Body of pancreas (tissue), 4 donors: ENCODE measurements at regions not wholly inside any gene's neighbourhood (a gene's known extent, or its start where the extent isn't known, plus 50 kb on each side); places are given as distances from the start of the nearest gene placed in this dataset.
"Not testable (repeated sequence)": the region's sequence is repeated elsewhere in the genome, so short reads cannot be mapped to it uniquely, and the experiment has no call there.

Source experiments
- ATAC-seq: fragments of 150-250 bp; one replicate; pipeline ENCODE4 v1.9.1; 2016
- DNase-seq, 4 donors: peaks; one replicate each; pipeline ENCODE4 v3.0.0-alpha.2; 2019
- H3K27ac ChIP-seq, 4 donors: fragments of 200-600 bp; sonication (generic); 1 replicate in 3 of 4; 2 replicates in 1 of 4; pipeline versions ENCODE4 v1.5.1 to v1.6.1; 2016 to 2019; ENCODE audit warnings: mild to moderate bottlenecking in 1 of 4, mixed read lengths in 1 of 4, moderate library complexity in 1 of 4
- H3K27me3 ChIP-seq, 2 donors: fragments of 200-600 bp; sonication (generic); one replicate each; pipeline ENCODE4 v1.6.0; 2016; ENCODE audit warnings: mild to moderate bottlenecking in 1 of 2
- H3K36me3 ChIP-seq, 2 donors: fragments of 200-600 bp; sonication (generic); replicated peaks in 1 of 2; 2 replicates each; pipeline ENCODE4 v1.5.1; 2016; ENCODE audit warnings: low read depth in 2 of 2; ENCODE audit not compliant: insufficient read depth in 1 of 2
- H3K4me1 ChIP-seq: fragments of 200-600 bp; sonication (generic); one replicate; pipeline ENCODE4 v1.6.0; 2016
- H3K4me3 ChIP-seq, 2 donors: fragments of 200-600 bp; sonication (generic); 1 replicate in 1 of 2; 2 replicates in 1 of 2; pipeline ENCODE4 v1.5.1; 2016 to 2019
- H3K9me3 ChIP-seq, 3 donors: fragments of 200-600 bp; sonication (generic); 1 replicate in 2 of 3; 2 replicates in 1 of 3; pipeline ENCODE4 v1.5.1; 2016
- POLR2A ChIP-seq, 3 donors: fragments of 450-650 bp; IDR thresholded peaks; one replicate each; pipeline ENCODE4 v1.6.1; 2016; ENCODE audit warnings: antibody characterized with exemption in 3 of 3, mild to moderate bottlenecking in 2 of 3
- WGBS, 2 donors: methylation state at CpG; one replicate each; pipeline ENCODE4 v1.1.5; 2017; 5-methylcytosine and 5-hydroxymethylcytosine counted together
- intact Hi-C: fragments of 100-400 bp; cut with DNase I; formaldehyde crosslinking; loops from one replicate; pipeline ENCODE4 v1.15.1; 2023
- TF ChIP-seq, protein P1 (sequence below), 7 experiments: fragments of 450-650 bp in 4 of 7; fragments of 200-600 bp in 3 of 7; sonication (generic) in 3 of 7; IDR thresholded peaks; one replicate each; pipeline ENCODE4 v1.5.1; 2016 to 2019; ENCODE audit warnings: antibody characterized with exemption in 7 of 7

- Histone ChIP-seq H3K9me3 (no peaks in the 10 kb centered on the region), H3K4me3 (no peak overlapping the region), H3K27ac (no peak overlapping the region), H3K27me3 (no peaks in the 10 kb centered on the region), H3K4me1 (no peaks in the 10 kb centered on the region), H3K36me3 (no peaks in the 10 kb centered on the region)
- no peak for ATAC-seq
- intact Hi-C loops, result no loop called here
- no peak for DNase-seq
- no peak for TF ChIP-seq POLR2A (IDR thresholded peaks at IDR 0.05)
- TF ChIP-seq, protein P1, sequence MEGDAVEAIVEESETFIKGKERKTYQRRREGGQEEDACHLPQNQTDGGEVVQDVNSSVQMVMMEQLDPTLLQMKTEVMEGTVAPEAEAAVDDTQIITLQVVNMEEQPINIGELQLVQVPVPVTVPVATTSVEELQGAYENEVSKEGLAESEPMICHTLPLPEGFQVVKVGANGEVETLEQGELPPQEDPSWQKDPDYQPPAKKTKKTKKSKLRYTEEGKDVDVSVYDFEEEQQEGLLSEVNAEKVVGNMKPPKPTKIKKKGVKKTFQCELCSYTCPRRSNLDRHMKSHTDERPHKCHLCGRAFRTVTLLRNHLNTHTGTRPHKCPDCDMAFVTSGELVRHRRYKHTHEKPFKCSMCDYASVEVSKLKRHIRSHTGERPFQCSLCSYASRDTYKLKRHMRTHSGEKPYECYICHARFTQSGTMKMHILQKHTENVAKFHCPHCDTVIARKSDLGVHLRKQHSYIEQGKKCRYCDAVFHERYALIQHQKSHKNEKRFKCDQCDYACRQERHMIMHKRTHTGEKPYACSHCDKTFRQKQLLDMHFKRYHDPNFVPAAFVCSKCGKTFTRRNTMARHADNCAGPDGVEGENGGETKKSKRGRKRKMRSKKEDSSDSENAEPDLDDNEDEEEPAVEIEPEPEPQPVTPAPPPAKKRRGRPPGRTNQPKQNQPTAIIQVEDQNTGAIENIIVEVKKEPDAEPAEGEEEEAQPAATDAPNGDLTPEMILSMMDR (IDR thresholded peaks at IDR 0.05), result no peak
- 80 to 92% methylated on average over 1 to 3 of the region's 3 CpGs for WGBS, 2 donors
Observed at GRCh38 chr6:109875973-109876372, 102.1 kb upstream of the GPR6 start.

DNA sequence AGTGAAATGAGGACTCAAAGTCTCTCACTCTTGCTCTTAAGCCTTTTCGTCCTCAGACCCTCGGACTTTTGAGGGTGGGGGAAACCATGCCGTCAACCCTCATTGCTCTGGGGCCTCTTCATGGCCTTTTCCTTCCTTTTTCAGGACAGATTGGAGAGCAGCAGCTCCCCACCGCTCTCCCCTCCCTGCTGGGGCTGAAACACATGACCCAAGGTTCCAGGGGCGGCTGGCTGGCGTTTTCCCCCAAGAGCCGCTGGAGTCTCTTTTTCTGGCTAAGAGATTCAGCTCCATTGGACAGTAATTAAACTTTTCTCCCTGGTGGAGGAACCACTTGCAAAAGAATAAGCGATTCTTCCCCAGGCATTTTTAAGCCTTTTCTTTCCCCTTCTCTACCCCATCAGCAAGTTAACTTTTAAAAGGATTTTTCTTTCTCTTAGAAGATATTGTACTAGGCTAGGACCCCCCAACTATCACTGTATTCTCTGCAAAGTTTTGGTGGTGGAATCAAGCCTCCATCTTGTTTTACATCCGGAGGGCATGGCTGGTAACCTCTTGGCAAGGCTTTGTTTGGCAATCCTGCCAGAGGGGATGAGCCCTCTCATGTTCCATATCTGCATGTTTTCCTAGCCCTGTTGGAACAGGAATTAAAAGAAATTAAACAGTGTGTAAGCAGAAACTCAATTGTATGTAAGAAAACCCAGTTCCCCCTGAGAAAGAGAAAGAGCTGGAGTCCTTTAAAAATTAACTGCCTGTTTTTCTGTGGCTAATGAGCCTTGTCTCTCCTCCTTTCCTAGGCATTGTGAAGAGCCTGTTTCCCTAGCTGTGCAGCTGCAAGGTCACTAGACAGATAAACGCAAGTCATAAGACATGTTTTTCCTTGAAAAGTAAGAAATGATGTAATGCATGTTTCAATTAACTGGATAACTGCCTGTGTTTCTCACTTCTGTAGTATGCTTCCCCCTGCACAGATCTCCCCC lies 100.8 kb upstream of the GPR6 start:
- no peak overlapping the region for H3K4me3 ChIP-seq
- DNase-seq (no peak), ATAC-seq (no peak)
- no peaks in the 10 kb centered on the region for H3K9me3 ChIP-seq
- no peaks in the 10 kb centered on the region for H3K27me3 ChIP-seq
- H3K27ac ChIP-seq, result no peak overlapping the region
- H3K36me3 ChIP-seq, result no peaks in the 10 kb centered on the region
- intact Hi-C loops, result no loop called here
- no peak for TF ChIP-seq POLR2A (IDR thresholded peaks at IDR 0.05)
- TF ChIP-seq, protein P1 (IDR thresholded peaks at IDR 0.05), result no peak
- 68 to 74% methylated on average over 10 of the region's 10 CpGs for WGBS, 2 donors
- H3K4me1 ChIP-seq, result no peaks in the 10 kb centered on the region

DNA sequence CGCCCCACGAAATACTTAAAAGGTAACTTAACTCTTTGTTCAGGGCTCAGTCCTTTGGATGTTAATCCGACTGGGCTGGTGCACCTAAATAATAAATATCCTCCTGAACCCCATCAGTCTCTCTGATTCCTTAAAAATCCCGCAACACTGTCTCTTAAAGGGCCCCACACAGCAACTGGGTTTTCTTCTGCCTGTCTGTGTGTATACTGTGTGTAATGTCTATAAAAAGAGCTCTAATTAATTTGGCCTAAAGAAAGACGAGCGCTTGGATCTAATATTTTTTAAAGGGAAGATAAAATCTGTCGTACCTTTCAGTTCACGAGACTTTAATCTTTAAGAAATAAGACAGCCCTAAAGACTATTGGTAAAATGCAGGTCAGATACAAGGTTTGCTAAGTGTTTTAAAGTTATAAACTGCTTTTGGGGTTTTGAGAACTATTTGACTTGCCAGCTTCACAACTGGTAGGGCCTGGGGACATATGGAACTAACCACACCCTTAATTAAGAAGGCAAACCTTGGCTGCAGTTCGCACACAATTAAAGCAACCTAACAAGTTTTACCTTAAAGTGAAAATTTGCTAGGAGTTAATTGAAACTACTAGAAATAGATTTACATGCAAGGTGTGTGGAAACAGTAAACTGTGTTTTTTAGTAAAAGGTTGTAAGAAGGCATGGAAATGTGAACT lies 100.0 kb upstream of the GPR6 start:
- H3K9me3 ChIP-seq, intact Hi-C loops, H3K4me1 ChIP-seq, H3K36me3 ChIP-seq, ATAC-seq, DNase-seq, H3K27me3 ChIP-seq, H3K4me3 ChIP-seq, H3K27ac ChIP-seq: not testable (repeated sequence)
- 77 to 87% methylated on average over 9 of the region's 9 CpGs for WGBS, 2 donors

DNA sequence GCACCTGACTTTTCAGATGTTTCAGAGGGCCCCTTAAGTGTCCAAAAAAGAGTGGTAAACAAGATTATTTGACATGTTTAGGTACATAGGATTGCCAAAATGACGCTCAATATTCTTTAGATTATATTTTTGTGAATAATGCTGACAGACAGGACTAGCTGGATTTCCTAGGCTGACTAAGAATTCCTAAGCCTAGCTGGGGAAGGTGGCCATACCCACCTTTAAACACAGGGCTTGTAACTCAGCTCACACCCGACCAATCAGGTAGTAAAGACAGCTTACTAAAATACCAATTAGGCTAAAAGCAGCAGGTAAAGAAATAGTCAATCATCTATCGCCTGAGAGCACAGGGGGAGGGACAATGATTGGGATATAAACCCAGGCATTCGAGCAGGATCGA lies 99.0 kb upstream of the GPR6 start:
- H3K4me3 ChIP-seq, H3K4me1 ChIP-seq, DNase-seq, H3K36me3 ChIP-seq, H3K27ac ChIP-seq, H3K9me3 ChIP-seq, ATAC-seq, H3K27me3 ChIP-seq, intact Hi-C loops: not testable (repeated sequence)
- 56 to 70% methylated on average over 5 of the region's 5 CpGs for WGBS, 2 donors

GRCh38 chr6:109879521-109879920 lies 98.6 kb upstream of the GPR6 start:
- Histone ChIP-seq H3K4me1 (no peaks in the 10 kb centered on the region), H3K36me3 (no peaks in the 10 kb centered on the region), H3K4me3 (no peak overlapping the region), H3K9me3 (no peaks in the 10 kb centered on the region), H3K27me3 (no peaks in the 10 kb centered on the region), H3K27ac (no peak overlapping the region)
- no peak for ATAC-seq
- TF ChIP-seq, protein P1 (IDR thresholded peaks at IDR 0.05), result no peak
- no peak for TF ChIP-seq POLR2A (IDR thresholded peaks at IDR 0.05)
- WGBS, 2 donors, result 86 to 90% methylated on average over 15 of the region's 15 CpGs
- intact Hi-C loops, result no loop called here
- no peak for DNase-seq

GRCh38 chr6:109881069-109881468 lies 97.0 kb upstream of the GPR6 start:
- 90 to 93% methylated on average over 16 to 17 of the region's 19 CpGs for WGBS, 2 donors
- DNase-seq, H3K9me3 ChIP-seq, H3K4me3 ChIP-seq, intact Hi-C loops, H3K4me1 ChIP-seq, H3K27me3 ChIP-seq, ATAC-seq, H3K36me3 ChIP-seq, H3K27ac ChIP-seq: not testable (repeated sequence)

DNA sequence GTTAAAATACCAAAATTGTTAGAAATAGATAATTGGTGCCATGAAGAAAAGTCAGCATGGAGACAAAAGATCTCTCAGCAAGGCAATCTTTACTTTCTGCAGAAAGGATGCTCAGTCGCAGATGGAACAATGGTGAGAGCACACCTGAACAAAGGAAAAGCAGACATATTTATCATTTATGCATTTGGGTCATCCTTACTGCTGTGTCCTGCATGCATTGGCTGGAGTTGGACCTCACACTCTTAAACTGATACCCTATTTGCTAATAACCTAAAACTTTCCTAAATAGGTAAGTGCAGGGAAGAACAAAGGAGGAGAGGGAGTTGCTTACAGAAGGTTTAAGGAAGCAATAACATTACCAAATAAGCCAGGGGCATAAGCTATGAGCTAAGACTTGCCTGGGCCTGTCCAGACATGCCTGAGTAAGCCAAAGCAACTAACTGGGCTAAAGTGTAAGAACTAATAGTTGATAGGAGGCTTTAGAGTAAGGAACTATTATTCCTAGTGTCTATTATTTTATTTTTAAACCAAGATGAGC lies 96.1 kb upstream of the GPR6 start:
- ATAC-seq, intact Hi-C loops, DNase-seq, H3K27ac ChIP-seq, H3K27me3 ChIP-seq, H3K4me1 ChIP-seq, H3K4me3 ChIP-seq, H3K36me3 ChIP-seq, H3K9me3 ChIP-seq: not testable (repeated sequence)
- 96 to 100% methylated on average over 1 of the region's 1 CpG for WGBS, 2 donors
